Ovary (tissue), 7 donors: ENCODE measurements at regions not wholly inside any gene's neighbourhood (a gene's known extent, or its start where the extent isn't known, plus 50 kb on each side); places are given as distances from the start of the nearest gene placed in this dataset.

ENCODE experiments used
- DNase-seq, 5 donors: peaks; one replicate each; pipeline ENCODE4 v3.0.0-alpha.2; 2019 to 2020
- H3K27ac ChIP-seq, 2 donors: fragments of 200-600 bp; one replicate each; pipeline versions ENCODE4 v1.5.1 to v1.8.0; 2019 to 2022
- H3K27me3 ChIP-seq: fragments of 200-600 bp; one replicate; pipeline ENCODE4 v1.8.0; 2022
- H3K36me3 ChIP-seq: fragments of 200-600 bp; sonication (generic); one replicate; pipeline ENCODE4 v1.5.1; 2019
- H3K4me1 ChIP-seq: one replicate; pipeline ENCODE4 v1.8.1; 2013; ENCODE audit warnings: mild to moderate bottlenecking, moderate library complexity; ENCODE audit not compliant: insufficient read depth
- H3K4me3 ChIP-seq: fragments of 200-600 bp; sonication (generic); one replicate; pipeline ENCODE4 v1.5.1; 2017
- H3K9me3 ChIP-seq, 2 donors: fragments of 200-600 bp in 1 of 2; sonication (generic) in 1 of 2; one replicate each; pipeline versions ENCODE4 v1.5.1 to v1.8.1; 2013 to 2019; ENCODE audit warnings: mild to moderate bottlenecking in 1 of 2, moderate library complexity in 1 of 2
- CTCF ChIP-seq, 3 donors: fragments of 450-650 bp in 2 of 3; fragments of 200-600 bp in 1 of 3; IDR thresholded peaks; one replicate each; pipeline versions ENCODE4 v1.5.1 to v1.8.0; 2016 to 2022; ENCODE audit warnings: antibody characterized with exemption in 3 of 3, mild to moderate bottlenecking in 1 of 3
- EP300 ChIP-seq: sonication (generic); formaldehyde crosslinking; IDR thresholded peaks from one replicate; pipeline ENCODE4 v1.6.1; 2017; ENCODE audit warnings: antibody characterized with exemption
- POLR2A ChIP-seq: fragments of 450-650 bp; IDR thresholded peaks from one replicate; pipeline ENCODE4 v1.6.1; 2017; ENCODE audit warnings: antibody characterized with exemption, mild to moderate bottlenecking, moderate library complexity
- WGBS, 3 donors: extraction: QIAGEN DNeasy Blood & Tissue Kit in 1 of 3; methylation state at CpG; one replicate each; pipeline versions ENCODE4 v1.1.5 to v1.1.7; 2013 to 2017; 5-methylcytosine and 5-hydroxymethylcytosine counted together
- intact Hi-C, 4 donors: fragments of 100-400 bp; cut with DNase I; formaldehyde crosslinking; loops; one replicate each; pipeline versions ENCODE4 v1.11.0 to v1.15.1; 2022 to 2023
- donor health status: DM: no; HTN: no; CAD: no; lungs with moderate emphysema.
- donor health status: DM: no; HTN: no; CAD: no.
- donor health status: Bipolar disorder and iron deficiency.
- donor health status: DM: no; HTN: no; CAD: no.
- donor health status: DM: yes; HTN: yes; CAD: no.

DNA sequence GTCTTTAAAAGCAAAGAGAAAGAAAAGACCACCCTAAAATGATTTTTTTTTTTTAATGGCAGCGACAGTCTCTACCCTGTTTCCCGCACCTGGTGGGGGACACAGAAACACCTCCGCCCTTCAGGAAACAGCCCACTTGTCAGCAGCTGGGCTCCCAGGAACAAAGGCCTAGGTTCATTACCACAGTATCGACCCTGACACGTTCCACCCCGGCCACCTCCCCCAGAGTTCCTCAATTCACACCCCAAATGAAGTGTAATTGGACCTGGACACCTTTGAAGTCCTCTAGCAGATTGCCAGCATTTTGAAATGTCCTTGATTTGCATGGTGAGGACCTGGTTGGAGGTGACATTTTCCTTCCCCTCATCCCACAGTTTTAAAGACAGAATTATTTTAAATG is 175.0 kb upstream of the BCOR start:
- intact Hi-C loops, result loop anchor here in 1 of 4 donors (10.0 kb wide), 1 partner anchor 182 kb away; no protein-coding TSS in a partner anchor
- Histone ChIP-seq H3K27ac (no peak overlapping the region), H3K4me3 (no peak overlapping the region), H3K9me3 (no peaks in the 10 kb centered on the region), H3K36me3 (no peaks in the 10 kb centered on the region), H3K4me1 (peaks cover 6% of the 10 kb centered on the region), H3K27me3 (no peaks in the 10 kb centered on the region)
- WGBS, 3 donors, result 44 to 71% (median 51%) methylated on average over 6 of the region's 6 CpGs
- TF ChIP-seq POLR2A, result no peak
- no peak for TF ChIP-seq CTCF (IDR thresholded peaks at IDR 0.05)
- no peak for TF ChIP-seq EP300
- DNase-seq, result no peak

DNA sequence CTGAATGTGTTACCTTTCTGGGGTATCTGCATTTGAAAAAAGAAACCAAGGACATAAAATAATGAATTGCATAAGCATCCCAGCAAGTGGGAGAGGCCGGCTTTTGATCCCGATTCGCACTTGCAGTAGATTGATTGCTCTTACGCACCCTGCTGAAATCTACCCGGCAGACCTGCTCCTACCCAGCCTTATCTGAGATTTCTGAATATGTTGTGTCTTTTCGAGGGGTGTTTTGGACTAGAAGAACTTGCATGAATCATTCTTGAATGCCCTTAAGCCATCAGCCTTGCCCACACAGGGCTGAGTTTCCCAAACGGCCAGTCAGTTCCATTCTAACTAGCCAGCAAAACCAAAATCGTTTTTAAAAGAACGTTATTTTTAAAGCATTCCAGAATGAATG is 174.4 kb upstream of the BCOR start:
- 37 to 56% (median 51%) methylated on average over 9 of the region's 9 CpGs for WGBS, 3 donors
- Histone ChIP-seq H3K4me3 (no peak overlapping the region), H3K27me3 (no peaks in the 10 kb centered on the region), H3K4me1 (peaks cover 9% of the 10 kb centered on the region), H3K36me3 (no peaks in the 10 kb centered on the region), H3K9me3 (no peaks in the 10 kb centered on the region), H3K27ac (peak overlapping the region in 1 of 2 donors; percentile 23)
- intact Hi-C loops, result loop anchor here in 1 of 4 donors (10.0 kb wide), 1 partner anchor 183 kb away; no protein-coding TSS in a partner anchor
- DNase-seq, result peak in 2 of 5 donors; percentile 35 to 47
- no peak for TF ChIP-seq CTCF (IDR thresholded peaks at IDR 0.05)
- TF ChIP-seq EP300, result no peak
- no peak for TF ChIP-seq POLR2A

DNA sequence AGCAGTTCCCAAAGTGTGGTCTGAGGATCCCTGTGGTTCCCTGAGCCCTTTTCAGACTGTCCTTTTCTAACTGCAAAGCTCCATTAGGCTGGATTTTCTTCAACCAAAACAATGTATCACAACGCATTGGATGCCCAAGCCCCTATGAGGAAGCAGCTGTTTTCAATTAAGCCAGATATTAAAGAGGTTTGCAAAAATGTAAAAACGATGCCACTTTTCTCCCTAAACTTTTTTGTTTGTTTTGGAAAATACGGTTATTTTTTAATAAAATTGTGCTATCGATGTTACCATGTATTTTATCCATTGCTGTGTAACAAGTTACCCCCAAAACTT is 170.4 kb upstream of the BCOR start:
- H3K9me3 ChIP-seq, result no peaks in the 10 kb centered on the region
- H3K4me3 ChIP-seq, result no peak overlapping the region
- 38 to 62% (median 45%) methylated on average over 4 of the region's 4 CpGs for WGBS, 3 donors
- DNase-seq, result no peak
- intact Hi-C loops, result loop anchor here in 2 of 4 donors (10.0 kb wide), 3 partner anchors 163 to 453 kb away; no protein-coding TSS in a partner anchor
- peaks cover 6% of the 10 kb centered on the region for H3K4me1 ChIP-seq
- H3K27ac ChIP-seq, result peak overlapping the region in 1 of 2 donors; percentile 72
- TF ChIP-seq POLR2A (no peak), EP300 (no peak), CTCF (IDR thresholded peaks at IDR 0.05) (no peak)
- no peaks in the 10 kb centered on the region for H3K36me3 ChIP-seq
- no peaks in the 10 kb centered on the region for H3K27me3 ChIP-seq

GRCh38 chrX:40267334-40268187 is 169.8 kb upstream of the BCOR start:
- intact Hi-C loops, result loop anchor here in 2 of 4 donors (10.0 kb wide), 3 partner anchors 163 to 453 kb away; no protein-coding TSS in a partner anchor
- TF ChIP-seq POLR2A (no peak), CTCF (IDR thresholded peaks at IDR 0.05) (peak in 1 of 3 donors; percentile 4)

More at GRCh38 chrX:40267334-40268187, 169.8 kb upstream of the BCOR start:
- no peaks in the 10 kb centered on the region for H3K27me3 ChIP-seq
- H3K27ac ChIP-seq, result peak overlapping the region in 1 of 2 donors; percentile 72
- no peaks in the 10 kb centered on the region for H3K36me3 ChIP-seq
- H3K4me1 ChIP-seq, result peaks cover 4% of the 10 kb centered on the region
- no peak for DNase-seq
- no peaks in the 10 kb centered on the region for H3K9me3 ChIP-seq
- WGBS, 3 donors, result 11 to 24% (median 16%) methylated on average over 29 of the region's 29 CpGs
- peak overlapping the region; percentile 42 for H3K4me3 ChIP-seq
